Forelimb muscle (tissue), 1 donor: ENCODE measurements at regions not wholly inside any gene's neighbourhood (a gene's known extent, or its start where the extent isn't known, plus 50 kb on each side); places are given as distances from the start of the nearest gene placed in this dataset.
"Not testable (repeated sequence)": the region's sequence is repeated elsewhere in the genome, so short reads cannot be mapped to it uniquely, and the experiment has no call there.

ENCODE experiments used
- DNase-seq: peaks from one replicate; pipeline ENCODE4 v3.0.0-alpha.2; 2013; ENCODE audit warnings: low read depth

DNA sequence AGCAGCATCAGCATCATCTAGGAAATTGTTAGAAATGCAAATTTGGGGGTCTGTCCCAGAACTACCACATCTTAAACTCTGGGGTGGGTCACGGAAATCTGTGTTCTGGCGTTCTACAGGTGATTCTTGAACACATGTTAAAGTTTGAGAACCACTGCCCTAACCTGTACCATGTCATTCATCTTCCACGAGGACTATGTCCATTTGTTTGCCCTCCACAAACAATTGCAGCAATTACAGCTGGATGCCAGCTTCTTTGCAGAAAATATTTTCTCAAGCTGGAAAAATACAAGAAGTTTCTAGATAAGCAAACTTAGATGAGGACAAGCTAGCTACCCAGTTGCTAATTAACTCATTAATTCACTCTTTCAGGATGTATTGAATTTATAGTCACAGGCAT is 54.1 kb downstream of the MAFB start:
- DNase-seq, result no peak

DNA sequence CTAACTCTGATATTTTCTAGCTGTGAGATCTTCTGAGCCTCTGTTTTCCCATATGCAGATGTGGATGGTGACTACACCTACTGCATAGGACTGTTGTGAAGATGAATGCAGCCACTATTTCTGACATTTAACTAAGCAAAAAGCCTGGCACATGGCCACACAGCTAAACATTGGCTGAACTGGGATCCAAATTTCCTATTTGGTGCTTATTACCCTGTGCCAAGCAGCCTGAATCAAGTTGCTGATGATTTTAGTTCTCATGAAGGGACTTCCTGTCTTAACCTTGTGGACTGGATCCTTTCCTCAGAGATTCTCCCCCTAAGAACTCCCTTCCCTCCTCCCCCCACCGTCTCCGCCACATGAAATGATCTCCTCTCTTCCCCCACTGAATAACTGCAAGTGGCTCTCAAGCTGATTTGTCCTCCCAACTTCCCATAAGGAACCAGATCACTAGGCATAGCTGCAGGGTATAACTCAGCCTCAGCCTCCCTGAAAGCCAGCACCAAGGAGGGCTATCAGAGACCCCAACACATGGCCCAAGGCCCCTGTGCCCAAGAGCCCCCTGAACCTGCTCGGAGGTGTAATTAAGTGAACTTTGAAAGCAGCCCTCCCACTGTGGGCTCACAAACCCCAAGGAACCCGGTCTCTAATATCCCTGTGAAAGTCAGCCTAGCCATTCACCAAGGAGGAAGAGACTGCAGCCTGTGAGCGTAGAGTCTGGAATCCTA is 55.7 kb downstream of the MAFB start:
- no peak for DNase-seq

DNA sequence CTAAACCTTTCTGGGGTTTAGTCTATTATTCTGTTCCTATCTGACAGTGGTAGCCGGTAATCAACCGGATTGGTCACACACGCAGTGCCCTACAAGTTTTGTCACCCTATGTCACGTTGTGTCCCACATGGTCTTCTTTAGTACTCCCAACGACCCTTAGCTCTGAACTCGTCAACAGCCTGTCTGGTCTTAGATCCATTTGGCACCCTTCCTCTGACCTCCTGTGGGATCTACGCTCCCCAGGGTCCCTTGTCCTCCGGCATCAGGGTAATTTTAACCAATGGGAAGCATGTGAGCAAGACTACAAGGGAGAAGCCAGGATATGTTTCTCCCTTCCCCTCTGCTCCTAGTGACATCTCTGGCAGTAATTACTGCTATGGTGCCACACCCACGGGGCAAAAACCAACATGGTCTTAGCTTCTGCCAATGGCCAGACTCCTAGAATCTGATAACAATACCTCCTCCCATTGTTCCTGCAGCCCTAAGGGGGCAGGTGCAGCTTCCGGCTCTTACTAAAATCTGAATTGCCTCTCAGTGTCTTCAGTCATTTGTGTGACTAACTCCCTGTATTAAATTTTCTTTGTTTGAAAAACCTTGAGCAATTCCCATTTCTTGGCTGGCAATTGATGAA is 56.6 kb downstream of the MAFB start:
- no peak for DNase-seq

DNA sequence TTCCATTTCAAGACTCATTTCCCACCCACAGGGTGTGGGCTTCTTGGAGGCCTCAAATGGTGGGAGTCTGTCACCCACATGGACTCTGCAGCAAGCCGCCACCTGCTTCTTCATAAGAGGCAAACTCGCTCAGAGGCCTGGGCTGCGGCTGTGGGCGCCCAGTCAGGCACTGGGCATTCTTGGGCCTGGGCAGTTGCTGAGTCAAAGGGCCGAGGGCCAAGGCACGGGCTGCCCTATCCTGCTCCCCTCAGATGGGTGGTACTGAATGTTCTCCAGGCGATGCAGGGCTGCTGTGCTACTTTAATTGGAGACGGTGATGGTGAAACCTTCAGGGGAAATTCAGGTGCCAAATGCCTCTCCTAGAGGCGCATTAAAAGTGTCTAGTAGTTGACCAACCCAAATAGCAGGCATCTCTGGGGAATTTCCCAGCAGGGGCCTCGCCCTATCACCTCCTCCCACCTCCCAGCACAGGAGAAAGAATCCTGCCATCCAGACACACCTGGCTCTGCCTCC is 57.9 kb downstream of the MAFB start:
- no peak for DNase-seq

DNA sequence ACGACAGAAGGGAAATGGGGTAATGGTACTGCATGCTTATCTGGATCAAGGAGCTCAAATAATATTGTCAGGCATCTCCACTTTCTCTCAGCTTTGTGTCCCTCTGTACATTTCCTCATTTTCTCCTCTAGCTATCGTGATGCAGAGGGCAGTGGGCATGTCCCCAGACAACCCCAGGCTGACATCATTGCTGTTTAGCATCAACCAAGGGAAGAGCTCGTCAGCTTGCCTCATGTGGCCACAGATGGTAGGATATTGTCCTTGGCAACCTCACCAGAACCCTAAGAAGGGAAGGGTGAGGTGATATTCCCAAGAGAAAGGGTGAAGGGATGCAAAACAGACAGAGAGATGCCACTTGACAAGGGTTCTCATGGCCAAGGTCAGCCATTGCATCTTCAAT is 58.3 kb downstream of the MAFB start:
- no peak for DNase-seq

DNA sequence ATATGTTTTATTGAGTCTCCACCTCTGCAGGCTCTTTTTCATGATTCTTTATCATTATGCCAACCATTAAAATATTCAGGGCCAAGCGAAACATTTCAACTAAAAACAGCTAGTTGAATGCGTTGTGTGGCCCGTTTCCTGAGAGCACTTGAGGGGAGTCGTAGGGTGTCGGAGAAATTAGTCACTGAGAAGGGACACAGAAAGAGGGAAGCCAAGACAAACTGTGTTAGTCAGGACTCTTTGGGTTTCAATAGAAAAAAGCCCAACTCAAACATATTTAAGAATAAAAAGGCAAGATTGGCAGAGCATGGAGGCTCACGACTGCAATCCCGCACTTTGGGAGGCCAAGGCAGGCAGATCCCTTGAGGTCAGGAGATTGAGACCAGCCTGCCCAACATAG is 58.9 kb downstream of the MAFB start:
- DNase-seq, result no peak

DNA sequence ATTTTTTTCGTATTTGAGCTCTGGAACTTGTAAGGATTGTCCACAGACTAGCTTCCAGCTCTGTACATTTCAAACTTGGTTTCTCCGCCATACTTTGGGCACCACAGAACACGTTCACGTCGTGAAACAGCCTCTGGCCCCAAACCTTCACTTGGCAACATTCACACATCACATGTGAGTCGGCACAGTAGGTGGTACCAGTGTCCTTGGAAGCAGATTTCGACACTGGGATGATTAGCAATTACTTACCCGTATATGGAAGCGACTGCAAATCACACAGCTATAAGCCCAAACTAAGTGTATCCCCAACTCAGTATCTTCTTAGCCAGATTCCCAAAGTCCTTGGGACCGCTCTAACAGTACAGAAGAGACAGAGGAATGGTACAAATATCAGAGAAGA is 60.2 kb downstream of the MAFB start:
- DNase-seq, result no peak

DNA sequence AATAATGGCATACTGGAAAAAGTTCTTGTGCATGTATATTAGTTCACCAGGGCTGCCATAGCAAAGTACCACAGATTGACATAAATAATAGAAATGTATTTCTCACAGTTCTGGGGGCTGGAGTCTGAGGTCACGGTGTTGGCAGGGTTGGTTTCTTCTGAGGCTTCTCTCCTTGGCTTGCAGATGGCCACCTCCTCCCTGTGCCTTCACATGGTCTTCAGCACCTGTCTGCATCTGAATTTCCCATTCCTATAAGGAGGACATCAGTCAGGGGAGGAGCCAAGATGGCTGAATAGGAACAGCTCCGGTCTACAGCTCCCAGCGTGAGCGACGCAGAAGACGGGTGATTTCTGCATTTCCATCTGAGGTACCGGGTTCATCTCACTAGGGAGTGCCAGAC is 70.0 kb downstream of the MAFB start:
- not testable (repeated sequence) for DNase-seq

DNA sequence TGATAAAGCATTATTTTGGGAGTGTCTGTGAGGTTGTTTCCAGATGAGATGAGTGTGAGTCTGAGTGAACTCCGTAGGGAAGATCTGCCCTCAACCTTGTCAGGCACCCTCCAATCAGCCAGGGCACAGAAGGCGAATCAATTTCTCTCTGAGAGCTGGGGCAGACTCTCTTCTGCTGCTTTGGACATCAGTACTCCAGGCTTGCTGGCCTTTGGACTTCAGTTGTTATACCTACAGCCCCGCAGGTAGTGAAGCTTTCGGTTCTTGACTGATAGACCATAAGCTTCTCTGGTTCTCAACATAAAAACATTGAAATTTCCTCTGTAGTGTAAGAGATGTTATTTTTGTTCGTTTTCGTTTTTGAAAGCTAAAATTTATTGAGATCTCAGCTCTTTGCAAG is 71.4 kb downstream of the MAFB start:
- DNase-seq, result no peak

DNA sequence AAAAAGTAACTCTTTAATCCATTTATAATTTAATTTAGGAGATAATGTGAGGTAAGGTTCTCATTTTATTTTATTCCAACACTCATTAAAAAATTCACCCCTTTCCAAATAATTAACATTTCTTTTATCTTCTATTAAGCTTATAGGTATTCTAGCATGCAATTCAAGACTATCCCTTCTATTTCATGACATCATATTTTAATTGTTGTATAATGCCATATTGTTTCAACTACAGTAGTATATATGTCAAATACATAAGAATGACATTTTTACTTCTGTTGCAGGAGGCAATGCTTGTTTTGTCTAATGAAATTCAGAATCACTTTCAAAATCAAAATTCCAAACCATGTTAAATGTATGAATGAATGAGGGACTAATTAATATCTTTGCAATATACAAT is 76.2 kb downstream of the MAFB start:
- no peak for DNase-seq

DNA sequence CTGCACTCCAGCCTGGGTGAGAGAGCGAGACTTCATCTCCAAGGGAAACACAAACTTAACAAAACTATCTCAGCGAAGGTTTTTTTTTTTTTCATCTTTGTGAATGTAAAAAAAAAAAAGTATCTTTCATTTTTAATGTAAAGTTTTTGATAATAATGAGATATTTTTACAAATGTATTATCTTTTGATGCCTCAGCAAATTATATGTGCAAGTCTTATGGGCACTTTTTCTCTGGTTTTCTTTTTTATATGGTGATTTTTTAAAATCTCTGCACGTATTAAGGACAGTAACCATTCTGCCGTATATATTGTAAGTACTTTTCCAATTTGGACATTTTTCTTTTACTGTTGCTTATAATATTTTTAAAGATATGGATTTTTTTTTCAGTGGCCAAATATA is 76.8 kb downstream of the MAFB start:
- DNase-seq, result no peak

DNA sequence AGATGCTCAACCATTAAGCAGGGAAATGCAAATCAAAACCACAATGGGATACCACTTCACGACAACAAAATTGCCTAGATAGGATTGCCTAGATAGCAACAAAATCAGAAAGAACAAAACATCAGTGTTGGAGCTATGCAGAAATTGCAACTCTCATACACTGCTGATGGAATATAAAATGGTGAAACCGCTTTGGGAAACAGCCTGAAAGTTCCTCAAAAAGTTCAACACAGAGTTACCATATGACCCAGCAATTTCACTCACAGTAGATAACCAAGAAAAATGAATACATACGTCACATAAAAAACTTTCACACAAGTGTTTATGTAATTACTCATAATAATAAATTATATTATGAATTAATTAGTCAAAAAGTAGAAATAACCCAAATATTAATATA is 78.3 kb downstream of the MAFB start:
- no peak for DNase-seq

DNA sequence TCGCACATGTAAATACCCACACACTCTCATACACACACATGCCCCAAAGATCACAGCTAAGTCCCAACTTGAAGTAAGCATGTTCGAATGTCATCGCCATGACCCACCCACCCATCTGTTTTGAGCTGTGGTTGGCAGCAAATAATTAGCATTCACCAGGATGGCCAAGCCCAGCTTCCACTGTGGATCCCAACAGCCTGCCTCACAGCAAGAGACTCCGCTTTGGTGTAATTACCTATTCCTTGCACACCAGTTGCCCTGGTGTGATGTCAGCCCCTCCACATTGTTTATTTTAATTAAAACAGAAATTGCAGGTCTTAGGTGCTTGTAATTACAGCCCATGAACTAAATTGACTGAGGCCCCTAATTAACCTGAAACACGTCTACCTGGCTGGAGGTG is 81.1 kb downstream of the MAFB start:
- no peak for DNase-seq

DNA sequence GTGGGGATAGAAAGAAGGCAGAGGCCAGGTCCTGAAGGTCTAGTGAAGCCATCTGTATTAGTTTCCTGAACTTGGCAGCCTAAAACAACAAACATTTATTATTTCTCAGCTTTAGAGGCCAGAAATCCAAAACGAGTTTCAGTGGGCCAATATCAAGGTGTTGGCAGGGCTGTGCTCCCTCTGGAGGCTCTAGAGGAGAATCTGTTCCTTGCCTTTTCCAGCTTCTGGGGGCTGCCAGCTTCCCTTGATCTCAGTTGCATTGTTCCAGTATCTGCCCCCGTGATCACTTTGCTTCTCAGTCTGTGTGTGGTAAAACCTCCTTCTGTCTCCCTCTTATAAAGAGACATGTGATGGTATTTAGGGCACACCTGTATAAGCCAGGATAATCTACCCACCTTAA is 82.4 kb downstream of the MAFB start:
- DNase-seq, result no peak

DNA sequence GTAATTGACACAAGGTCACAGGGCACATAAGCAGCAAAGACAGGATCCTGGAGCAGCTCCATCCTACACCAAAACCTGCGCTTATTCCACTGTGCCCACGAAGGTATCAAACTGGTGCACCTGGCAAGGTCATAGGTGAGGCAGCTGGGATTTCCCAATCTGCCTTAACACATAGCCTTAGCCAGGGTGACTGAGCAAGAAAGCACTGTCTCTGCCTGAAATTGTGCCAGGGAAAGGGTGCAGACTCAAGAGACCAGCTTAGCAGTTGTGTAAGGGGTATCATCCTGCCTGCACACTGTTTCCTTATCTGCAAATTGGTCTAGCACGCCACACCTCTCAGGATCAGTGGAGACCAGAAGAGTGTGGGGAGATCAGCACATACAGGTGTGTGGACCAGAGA is 82.8 kb downstream of the MAFB start:
- DNase-seq, result no peak

DNA sequence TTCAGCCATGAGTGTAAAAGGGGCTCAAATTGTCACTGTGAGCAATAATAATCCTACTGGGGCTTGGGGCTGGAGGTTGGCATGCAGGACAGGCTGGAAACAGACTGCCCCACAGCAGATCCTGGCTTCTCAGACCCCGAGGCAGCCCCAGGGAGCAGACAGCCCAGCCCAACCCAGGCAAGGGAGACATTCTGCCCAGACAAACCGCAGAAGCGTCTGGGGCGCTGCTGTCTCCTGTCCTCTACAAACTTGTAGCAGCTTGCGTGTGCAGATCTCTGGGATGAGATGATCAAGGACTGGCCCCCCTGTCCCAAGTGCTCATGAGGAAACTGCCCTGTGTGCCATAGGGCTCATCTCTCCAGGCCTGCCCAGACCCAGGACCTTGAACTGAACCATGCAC is 84.6 kb downstream of the MAFB start:
- no peak for DNase-seq

DNA sequence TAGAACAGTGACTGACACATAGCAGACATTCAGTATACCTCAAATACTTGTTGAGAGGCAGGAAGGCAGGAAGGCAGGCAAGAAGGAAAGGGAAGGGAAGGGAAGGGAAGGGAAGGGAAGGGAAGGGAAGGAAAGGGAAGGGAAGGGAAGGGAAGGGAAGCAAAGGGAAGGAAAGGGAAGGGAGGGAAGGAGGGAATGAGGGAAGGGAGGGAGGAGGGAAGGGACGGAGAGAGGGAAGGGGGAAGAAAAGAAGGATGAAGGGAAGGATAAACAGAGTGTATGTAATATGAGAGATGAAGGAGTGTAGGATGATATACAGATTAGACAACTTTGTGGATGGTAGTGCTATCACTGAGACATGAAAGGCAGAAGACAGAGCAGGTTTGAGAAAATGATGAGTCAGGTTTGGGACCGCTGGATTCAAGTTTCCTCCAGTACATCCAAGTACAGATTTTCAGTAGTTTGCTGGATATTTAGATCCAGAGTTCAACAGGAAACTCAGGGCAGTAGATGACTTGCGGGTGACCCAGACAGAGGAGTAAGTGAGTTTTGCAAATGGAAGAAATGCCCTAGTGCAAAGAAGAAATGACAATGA is 85.9 kb downstream of the MAFB start:
- DNase-seq, result no peak

DNA sequence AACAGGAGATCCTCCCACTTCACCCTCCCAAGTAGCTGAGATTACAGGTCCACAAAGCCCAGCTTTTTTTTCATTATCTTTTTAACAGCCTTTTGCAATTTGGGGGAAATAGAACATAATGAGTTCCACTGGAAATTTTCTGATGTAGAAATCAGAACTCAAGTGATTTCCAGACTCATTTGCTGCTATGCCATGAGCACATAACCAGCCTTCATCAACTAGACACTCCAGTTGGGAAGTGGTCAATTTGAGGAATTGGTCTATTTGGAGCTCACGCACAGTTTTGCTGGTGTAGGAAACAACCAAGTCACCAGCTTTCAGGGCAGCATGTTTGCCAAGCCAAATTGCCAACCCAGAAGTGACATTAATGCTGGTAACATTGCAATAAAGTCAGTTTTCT is 86.7 kb downstream of the MAFB start:
- DNase-seq, result no peak

DNA sequence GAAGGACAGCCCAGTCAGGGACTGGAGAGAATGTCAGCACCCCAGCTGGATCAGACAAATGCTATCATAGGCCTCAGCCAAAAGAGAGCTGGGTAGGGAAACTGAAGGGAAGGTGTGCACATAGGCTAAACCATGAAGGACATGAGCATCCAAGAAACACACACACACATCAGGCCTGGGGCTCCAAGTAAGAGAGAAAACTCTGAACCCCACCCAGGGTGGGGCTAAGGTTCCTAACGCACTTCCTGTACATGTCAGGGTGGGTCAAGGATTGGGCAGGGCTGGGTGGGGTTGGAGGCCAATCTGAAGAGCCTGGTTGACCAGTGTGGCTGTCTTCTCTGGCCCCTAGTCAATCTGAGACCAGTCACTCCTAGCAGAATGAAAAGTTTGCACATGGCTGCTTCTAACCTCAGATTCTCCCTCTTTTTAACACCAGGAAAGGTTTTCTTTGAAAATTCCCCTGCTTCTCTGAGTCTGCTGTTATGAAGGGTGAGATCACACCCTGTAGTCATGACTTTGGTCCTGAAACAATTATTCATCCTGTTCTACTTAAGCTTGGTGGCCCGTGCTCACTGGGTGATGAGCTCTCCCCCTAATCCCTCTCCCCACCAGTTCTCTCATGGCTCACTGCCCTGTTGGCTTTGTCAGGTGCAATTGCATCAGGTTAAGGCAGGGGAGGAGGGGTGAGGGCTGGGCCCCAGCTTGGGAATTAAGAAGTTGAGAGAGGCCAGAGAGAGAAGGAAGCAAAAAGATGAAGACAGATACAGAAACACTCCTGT is 88.4 kb downstream of the MAFB start:
- no peak for DNase-seq

DNA sequence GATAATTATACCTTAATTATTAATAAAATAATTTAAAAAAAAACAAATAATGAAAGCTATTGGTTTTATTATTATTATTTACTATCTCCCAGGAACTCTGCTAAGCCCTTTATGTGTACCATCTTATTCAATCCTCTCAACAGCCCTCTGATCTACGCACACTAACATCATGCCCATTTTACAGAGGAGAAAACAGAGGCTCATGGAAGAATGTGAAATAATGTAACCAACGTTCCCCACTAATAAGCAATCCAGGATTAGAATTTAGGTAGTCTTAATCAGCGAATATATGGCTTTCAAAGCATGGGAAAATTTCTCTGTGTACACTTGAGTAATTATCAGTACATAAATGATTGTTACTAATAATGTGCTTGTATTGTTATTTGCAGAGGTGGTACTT is 89.0 kb downstream of the MAFB start:
- no peak for DNase-seq

DNA sequence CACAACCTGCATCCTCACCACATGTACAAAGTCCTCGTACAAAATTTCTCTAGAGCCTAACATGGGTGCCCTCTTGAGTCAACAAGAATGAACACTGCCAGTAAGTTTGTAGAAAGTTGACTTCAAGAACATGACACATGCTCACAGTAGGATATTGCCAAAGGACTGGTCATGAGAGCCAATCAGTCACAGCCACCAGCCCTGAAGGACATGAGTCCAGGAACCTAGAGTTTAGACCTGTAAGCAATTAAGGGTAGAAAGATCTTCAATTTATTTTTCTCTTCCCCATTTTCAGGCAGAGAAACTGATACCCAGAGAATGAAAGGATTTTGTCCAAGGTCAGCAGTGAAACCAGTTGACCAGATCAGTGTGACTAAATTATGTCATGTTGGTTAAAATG is 96.1 kb downstream of the MAFB start:
- DNase-seq, result no peak

DNA sequence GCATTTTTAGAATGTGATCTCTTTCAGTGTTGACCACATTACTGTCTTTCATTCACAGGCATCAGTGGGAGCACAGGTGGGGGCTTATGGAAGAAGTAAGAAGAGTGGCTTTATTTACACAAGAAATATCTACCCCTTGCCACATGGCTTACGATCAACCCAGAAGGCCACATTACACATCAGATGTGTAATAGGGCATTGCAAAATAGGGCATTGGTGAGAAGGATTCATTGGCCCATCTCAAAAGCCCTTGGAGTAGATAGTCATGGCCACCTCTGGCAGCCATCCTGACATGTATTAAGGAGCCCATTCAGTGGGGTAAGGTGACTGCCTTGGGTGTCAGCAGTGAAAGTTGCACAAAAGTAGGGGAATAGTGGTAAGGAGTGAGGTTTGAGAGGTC is 97.5 kb downstream of the MAFB start:
- DNase-seq, result no peak

DNA sequence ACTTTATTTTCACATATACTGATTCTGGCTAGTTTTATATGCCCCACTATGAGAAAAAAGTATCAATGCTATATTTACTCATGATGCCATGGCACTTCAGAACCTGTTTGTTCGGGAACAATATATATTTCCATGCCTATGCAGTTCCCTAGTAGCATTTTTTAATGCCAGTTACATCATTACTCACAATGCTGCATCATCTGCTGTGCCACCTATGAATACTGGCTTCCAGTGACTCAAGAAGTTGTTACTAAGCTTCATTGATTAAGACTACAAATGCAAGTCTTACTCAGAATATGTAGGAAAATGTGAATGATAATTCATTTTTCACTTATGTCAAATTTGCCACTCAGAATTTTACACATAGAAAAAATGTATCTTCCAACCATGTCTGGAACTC is 97.9 kb downstream of the MAFB start:
- DNase-seq, result no peak
